ENCODE measurements at regions not wholly inside any gene's neighbourhood (a gene's known extent, or its start where the extent isn't known, plus 50 kb on each side); places are given as distances from the start of the nearest gene placed in this dataset.

DNA sequence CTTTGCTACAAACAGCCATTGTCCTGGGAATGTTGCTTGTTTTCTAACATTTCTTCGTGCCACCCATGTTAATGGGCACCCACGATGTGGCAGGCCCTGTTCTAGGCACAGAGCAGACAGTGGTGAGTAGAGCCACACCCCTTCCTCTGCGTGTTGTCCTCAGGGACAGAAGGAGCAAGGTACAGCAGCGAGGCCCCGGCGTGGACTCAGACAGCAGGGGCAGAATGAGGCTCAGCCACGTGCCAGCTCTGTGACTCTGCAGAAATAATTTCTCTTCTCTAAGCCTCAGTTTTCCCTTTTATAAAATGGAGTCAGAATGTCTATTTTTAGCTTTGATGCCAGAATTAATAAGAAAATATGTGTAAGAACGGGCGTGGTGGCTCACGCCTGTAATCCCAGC lies 401.7 kb downstream of the TSN start:
- TF ChIP-seq, protein P1, sequence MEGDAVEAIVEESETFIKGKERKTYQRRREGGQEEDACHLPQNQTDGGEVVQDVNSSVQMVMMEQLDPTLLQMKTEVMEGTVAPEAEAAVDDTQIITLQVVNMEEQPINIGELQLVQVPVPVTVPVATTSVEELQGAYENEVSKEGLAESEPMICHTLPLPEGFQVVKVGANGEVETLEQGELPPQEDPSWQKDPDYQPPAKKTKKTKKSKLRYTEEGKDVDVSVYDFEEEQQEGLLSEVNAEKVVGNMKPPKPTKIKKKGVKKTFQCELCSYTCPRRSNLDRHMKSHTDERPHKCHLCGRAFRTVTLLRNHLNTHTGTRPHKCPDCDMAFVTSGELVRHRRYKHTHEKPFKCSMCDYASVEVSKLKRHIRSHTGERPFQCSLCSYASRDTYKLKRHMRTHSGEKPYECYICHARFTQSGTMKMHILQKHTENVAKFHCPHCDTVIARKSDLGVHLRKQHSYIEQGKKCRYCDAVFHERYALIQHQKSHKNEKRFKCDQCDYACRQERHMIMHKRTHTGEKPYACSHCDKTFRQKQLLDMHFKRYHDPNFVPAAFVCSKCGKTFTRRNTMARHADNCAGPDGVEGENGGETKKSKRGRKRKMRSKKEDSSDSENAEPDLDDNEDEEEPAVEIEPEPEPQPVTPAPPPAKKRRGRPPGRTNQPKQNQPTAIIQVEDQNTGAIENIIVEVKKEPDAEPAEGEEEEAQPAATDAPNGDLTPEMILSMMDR (IDR thresholded peaks at IDR 0.05; ENCODE audit: low read depth, low read length), result no peak
- no peak for TF ChIP-seq EZH2phosphoT487 (IDR thresholded peaks at IDR 0.05; ENCODE audit: low read depth)

Data from OCI-LY3 (cell line).